ENCODE measurements at regions not wholly inside any gene's neighbourhood (a gene's known extent, or its start where the extent isn't known, plus 50 kb on each side); places are given as distances from the start of the nearest gene placed in this dataset.

GRCh38 chr12:107349839-107350238 is 256.5 kb upstream of the CRY1 start:
- TF ChIP-seq CTCF (IDR thresholded peaks at IDR 0.05; ENCODE audit: control extremely low read depth in 1 of 3, insufficient read depth in 1 of 3, low read depth in 1 of 3, low read length in 3 of 3) (no peak), ZNF274 (IDR thresholded peaks at IDR 0.05; ENCODE audit: borderline replicate concordance, extremely low read depth, low read length) (no peak), POLR2A (IDR thresholded peaks at IDR 0.05; ENCODE audit: control extremely low read depth in 1 of 2, low read depth in 2 of 2, low read length in 2 of 2) (no peak), SIX5 (IDR thresholded peaks at IDR 0.05; ENCODE audit: low read depth, low read length) (no peak), EZH2 (IDR thresholded peaks at IDR 0.05; ENCODE audit: low read depth, low read length, severe bottlenecking) (no peak), POLR2AphosphoS5 (IDR thresholded peaks at IDR 0.05; ENCODE audit: low read depth, low read length) (no peak), EP300 (IDR thresholded peaks at IDR 0.05; ENCODE audit: borderline replicate concordance in 1 of 2, low read depth in 2 of 2, low read length in 2 of 2) (no peak), RAD21 (IDR thresholded peaks at IDR 0.05 in 1 of 2, conservative IDR thresholded peaks at IDR 0.05 in 1 of 2; ENCODE audit: low read depth in 2 of 2, low read length in 2 of 2) (no peak), GTF2F1 (IDR thresholded peaks at IDR 0.05; ENCODE audit: borderline replicate concordance, low read depth, low read length) (no peak), TEAD4 (IDR thresholded peaks at IDR 0.05; ENCODE audit: low read depth, low read length) (no peak), SIRT6 (IDR thresholded peaks at IDR 0.05; ENCODE audit: low read length) (no peak)

Measured in H1 (cell line).